Fibroblast of skin of abdomen (primary cell): ENCODE measurements at regions not wholly inside any gene's neighbourhood (a gene's known extent, or its start where the extent isn't known, plus 50 kb on each side); places are given as distances from the start of the nearest gene placed in this dataset.

ENCODE experiments used
- DNase-seq: peaks from one replicate; pipeline ENCODE4 v3.0.0-alpha.2; 2013

- no peak for DNase-seq
These were observed 56.4 kb upstream of the ITGA6 start for GRCh38 chr2:172370821-172371455.

DNA sequence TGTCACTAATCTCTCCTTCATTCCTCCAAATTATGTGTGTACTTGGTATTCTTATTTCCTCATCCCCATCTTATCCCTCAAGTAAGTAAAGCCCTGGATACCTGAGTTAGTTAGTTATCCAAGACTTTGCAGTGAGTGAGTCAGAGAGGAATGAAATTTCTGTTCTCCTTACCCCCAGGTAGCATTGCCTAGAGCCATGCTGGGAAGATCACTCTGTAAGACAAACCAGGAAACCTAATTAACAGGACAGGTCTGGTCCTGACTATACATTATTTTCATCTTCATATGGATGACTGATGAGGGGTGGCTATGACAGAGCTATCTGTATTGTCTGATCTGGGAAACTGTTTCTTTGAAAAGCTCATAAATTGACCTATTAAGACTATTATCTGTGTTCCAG is 55.0 kb upstream of the ITGA6 start:
- DNase-seq: no peak

DNA sequence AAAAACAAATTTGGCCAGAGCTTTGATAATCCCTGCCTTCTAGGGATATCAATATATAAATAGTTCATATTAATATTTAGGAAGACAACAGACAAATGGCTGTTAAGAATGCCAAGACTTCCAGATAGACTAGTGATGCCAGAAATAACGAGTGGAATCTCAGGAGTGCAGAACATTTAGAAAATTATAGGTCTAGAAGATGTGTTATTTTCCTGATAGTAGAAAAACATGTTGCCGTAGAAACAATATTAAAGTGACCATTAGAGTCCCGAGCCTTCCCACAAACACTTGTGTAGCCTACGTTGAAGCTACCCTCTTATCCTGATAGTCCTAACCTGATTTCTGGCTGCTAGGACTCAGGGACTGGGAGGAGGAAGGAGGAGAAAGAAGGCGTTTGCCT is 54.3 kb upstream of the ITGA6 start:
- no peak for DNase-seq

DNA sequence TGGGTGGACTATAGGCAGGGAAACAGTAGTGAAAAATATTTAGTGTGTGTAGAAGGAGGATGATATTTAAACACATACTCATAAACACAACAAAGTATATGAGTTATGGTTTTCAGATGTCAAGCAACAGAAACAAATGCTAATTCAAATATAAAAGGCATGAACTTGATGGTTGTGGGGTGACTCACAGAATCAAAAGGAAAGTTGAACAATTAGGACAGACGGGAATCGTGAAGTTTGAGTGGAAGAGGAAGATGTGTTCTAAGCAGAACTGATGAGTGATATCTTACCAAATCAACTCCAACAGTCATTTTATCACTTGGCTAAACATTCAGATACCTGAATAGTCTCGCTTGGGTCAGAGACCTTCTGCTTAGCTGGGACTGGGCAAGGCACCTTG is 53.6 kb upstream of the ITGA6 start:
- peak; percentile 54 for DNase-seq

GRCh38 chr2:172374318-172375240 is 52.8 kb upstream of the ITGA6 start:
- no peak for DNase-seq

DNA sequence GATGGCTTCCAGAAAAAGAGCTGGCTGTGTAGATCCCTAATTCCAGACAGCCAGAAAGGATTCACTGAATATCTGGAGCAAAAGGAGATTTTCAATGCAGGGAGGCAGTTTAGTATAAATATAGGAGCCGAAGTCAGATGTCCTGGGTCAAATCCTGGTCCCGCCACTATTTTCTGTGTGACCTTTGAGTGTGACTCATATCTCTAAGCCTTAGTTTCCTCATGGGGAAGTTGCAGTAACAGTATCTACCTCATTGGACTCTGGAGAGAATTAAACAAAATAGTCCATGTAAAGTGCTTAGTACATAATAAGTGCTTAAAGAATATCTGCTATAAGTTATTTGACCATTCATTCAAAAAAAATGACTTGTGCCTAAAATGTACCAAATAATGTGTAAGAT is 52.1 kb upstream of the ITGA6 start:
- no peak for DNase-seq

GRCh38 chr2:172376016-172376415 is 51.4 kb upstream of the ITGA6 start:
- DNase-seq: no peak

DNA sequence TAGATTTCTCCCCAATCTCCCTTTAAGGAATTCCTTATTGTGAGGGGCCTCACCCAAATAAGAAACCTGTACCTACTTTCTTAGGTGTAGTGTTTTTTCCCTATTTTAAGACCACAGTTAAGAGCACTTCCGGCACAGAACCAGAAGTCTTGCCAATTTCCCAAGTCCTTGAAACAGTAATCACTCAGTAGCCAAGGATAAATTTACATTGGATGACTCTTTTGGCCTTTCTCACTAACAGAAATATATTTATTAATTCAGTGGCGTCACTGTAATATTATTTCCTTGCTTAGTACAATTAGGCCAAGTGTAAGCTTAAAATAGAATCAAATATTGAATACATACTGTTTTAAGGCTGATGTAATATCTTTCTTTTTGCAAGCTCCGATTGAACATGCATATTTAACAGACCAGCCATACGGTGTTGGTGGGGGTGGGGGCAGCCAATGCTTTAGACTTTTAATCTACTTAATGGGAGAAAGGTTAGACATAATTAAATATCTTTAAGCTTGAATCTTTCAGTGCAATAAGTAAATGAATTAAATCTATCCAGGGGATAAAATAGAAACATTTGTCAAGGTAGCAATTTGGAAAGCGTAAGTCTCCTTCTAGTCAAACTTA is 50.8 kb upstream of the ITGA6 start:
- no peak for DNase-seq

GRCh38 chr2:172377408-172377807 is 50.0 kb upstream of the ITGA6 start:
- no peak for DNase-seq
